ENCODE measurements at regions not wholly inside any gene's neighbourhood (a gene's known extent, or its start where the extent isn't known, plus 50 kb on each side); places are given as distances from the start of the nearest gene placed in this dataset.

DNA sequence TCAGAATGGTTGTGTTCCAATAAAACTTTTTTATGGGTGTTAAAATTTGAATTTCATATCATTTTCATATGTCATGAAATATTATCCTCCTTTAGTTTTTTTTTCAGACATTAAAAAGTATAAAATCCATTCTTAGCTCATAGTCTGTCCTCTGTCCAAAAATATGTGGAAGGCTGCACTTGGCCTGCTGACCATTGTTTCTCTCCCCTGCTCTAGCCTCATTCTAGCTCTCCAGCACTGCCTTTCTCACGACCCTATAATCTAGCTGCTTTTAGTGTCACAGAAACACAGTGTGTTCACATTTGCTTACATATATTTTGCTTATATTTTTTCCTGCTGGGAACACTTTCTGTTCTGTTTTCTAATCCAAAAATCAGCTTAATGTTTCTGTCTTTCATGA, 165.0 kb upstream of the ANK2 start:
- TF ChIP-seq CTCF (IDR thresholded peaks at IDR 0.05; ENCODE audit: borderline replicate concordance, insufficient read depth, low read depth, low read length) = no peak
- no peak overlapping the region for H3K4me3 ChIP-seq (ENCODE audit: low read depth, low read length)

- H3K4me3 ChIP-seq (ENCODE audit: low read depth, low read length) = no peak overlapping the region
Measured at GRCh38 chr4:112885897-112886296, 163.6 kb upstream of the ANK2 start.

GRCh38 chr4:112888622-112889021, 160.8 kb upstream of the ANK2 start:
- no peak overlapping the region for H3K4me3 ChIP-seq (ENCODE audit: low read depth, low read length)

More at GRCh38 chr4:112885897-112886296, 163.6 kb upstream of the ANK2 start:
- TF ChIP-seq CTCF (IDR thresholded peaks at IDR 0.05; ENCODE audit: borderline replicate concordance, insufficient read depth, low read depth, low read length) = no peak

DNA sequence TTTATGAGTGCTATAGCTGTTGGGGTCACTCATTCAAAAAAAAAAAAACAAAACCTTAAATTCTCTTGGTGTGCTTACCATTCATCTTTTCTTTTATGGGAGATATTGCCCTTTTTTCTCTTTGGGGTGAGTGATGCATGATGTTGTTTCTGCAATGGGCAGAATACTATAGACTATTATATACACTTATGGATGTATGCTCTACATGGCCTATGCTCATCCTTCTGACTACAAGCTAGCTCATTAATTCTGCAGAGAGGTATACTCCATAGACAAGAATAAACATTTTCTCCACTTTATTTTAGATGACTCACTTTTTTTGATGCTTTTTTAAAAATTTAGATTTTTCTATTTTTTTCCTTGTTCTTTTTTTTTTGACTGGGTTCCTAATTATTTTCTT, 160.3 kb upstream of the ANK2 start:
- no peak for TF ChIP-seq CTCF (IDR thresholded peaks at IDR 0.05; ENCODE audit: borderline replicate concordance, insufficient read depth, low read depth, low read length)
- H3K4me3 ChIP-seq (ENCODE audit: low read depth, low read length) = no peak overlapping the region

More at GRCh38 chr4:112888622-112889021, 160.8 kb upstream of the ANK2 start:
- no peak for TF ChIP-seq CTCF (IDR thresholded peaks at IDR 0.05; ENCODE audit: borderline replicate concordance, insufficient read depth, low read depth, low read length)

DNA sequence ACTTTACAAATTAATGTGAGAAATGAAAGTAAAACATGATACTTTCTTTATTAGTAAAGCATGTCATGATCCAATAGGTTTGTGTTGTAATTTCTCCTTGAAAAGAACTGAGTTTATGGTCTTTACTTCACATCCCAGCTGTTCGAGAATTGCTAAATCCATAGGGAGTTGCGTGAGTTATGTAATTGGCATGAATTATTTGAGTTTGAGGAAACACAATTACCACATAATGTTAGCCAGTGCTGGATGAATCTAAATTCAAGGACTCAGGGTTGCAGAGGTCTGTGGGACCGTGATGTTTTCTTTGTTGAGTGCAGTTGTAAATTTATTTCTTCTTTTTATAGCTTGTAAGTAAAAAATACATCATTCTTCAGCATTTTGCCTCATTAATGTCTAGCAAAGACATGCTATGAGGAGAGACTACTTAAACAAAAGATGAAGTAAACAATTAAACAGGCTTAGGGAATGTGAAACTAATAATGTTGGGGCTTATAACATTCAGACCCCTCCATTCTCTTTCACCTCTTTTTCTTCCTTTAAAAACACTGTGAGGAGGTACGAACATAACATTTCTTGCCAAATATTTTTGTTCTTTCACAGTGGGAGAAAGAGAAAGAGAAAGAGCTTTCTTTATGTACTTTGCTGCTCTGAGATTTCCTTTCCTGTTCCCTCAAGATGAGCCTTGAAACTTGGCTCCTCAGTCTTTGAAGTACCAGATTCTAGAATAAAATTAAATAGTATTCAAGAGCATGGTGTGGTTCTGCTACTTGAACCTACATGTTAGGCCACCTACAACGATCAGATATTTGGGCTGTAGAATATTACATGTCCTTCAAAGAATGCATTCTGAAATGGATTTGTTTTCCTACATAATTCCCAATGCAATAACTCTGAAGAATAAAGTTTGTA, 159.6 kb upstream of the ANK2 start:
- no peak overlapping the region for H3K4me3 ChIP-seq (ENCODE audit: low read depth, low read length)
- TF ChIP-seq CTCF (IDR thresholded peaks at IDR 0.05; ENCODE audit: borderline replicate concordance, insufficient read depth, low read depth, low read length) = no peak

DNA sequence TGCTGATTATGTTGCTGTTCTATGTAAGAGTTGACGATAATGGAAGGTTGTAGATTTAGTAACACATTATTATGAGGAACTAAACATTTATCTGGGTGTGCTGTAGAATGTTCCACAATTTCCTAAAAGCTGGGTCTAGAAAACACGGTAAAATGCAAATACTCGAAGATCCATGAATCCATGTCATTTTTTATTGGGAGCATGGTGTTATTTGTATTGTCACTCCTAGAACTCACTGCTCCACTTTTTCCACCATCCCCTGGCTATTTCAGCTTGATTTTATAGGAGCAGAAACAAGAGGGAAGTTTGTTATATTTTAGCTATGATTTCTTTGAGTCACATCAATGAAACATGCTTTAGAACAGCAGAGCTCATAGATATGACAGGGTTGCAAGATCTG, 155.0 kb upstream of the ANK2 start:
- no peak for TF ChIP-seq CTCF (IDR thresholded peaks at IDR 0.05; ENCODE audit: borderline replicate concordance, insufficient read depth, low read depth, low read length)
- H3K4me3 ChIP-seq (ENCODE audit: low read depth, low read length) = no peak overlapping the region

GRCh38 chr4:112894951-112895350, 154.5 kb upstream of the ANK2 start:
- no peak for TF ChIP-seq CTCF (IDR thresholded peaks at IDR 0.05; ENCODE audit: borderline replicate concordance, insufficient read depth, low read depth, low read length)
- H3K4me3 ChIP-seq (ENCODE audit: low read depth, low read length) = no peak overlapping the region

Measured in GM12875 (cell line).